ENCODE measurements at regions not wholly inside any gene's neighbourhood (a gene's known extent, or its start where the extent isn't known, plus 50 kb on each side); places are given as distances from the start of the nearest gene placed in this dataset.

DNA sequence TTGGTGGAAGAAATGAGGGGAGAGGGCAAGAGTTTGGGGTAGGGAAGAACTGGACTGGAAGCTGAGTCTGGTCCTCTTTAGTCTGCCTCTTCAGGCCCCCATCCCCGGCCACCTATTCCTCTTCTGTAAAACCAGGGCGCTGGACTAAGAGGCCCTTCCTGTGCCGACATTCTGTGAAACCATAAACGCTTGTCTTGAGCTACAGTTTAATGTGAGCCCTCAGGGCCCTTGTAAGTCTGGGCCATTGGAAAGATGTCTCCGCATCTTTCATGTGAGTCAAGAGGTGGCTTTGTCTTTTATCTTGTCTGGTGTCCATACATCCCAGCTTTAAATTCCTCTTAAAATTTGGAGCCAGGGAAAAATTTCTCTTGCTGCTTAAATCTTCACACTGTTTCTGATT lies 90.6 kb downstream of the PLCE1 start:
- TF ChIP-seq, protein P1, sequence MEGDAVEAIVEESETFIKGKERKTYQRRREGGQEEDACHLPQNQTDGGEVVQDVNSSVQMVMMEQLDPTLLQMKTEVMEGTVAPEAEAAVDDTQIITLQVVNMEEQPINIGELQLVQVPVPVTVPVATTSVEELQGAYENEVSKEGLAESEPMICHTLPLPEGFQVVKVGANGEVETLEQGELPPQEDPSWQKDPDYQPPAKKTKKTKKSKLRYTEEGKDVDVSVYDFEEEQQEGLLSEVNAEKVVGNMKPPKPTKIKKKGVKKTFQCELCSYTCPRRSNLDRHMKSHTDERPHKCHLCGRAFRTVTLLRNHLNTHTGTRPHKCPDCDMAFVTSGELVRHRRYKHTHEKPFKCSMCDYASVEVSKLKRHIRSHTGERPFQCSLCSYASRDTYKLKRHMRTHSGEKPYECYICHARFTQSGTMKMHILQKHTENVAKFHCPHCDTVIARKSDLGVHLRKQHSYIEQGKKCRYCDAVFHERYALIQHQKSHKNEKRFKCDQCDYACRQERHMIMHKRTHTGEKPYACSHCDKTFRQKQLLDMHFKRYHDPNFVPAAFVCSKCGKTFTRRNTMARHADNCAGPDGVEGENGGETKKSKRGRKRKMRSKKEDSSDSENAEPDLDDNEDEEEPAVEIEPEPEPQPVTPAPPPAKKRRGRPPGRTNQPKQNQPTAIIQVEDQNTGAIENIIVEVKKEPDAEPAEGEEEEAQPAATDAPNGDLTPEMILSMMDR (IDR thresholded peaks at IDR 0.05), result no peak
- no peak for TF ChIP-seq POLR2A (IDR thresholded peaks at IDR 0.05)

Data from body of pancreas (tissue), 4 donors.